ENCODE measurements at regions not wholly inside any gene's neighbourhood (a gene's known extent, or its start where the extent isn't known, plus 50 kb on each side); places are given as distances from the start of the nearest gene placed in this dataset.

DNA sequence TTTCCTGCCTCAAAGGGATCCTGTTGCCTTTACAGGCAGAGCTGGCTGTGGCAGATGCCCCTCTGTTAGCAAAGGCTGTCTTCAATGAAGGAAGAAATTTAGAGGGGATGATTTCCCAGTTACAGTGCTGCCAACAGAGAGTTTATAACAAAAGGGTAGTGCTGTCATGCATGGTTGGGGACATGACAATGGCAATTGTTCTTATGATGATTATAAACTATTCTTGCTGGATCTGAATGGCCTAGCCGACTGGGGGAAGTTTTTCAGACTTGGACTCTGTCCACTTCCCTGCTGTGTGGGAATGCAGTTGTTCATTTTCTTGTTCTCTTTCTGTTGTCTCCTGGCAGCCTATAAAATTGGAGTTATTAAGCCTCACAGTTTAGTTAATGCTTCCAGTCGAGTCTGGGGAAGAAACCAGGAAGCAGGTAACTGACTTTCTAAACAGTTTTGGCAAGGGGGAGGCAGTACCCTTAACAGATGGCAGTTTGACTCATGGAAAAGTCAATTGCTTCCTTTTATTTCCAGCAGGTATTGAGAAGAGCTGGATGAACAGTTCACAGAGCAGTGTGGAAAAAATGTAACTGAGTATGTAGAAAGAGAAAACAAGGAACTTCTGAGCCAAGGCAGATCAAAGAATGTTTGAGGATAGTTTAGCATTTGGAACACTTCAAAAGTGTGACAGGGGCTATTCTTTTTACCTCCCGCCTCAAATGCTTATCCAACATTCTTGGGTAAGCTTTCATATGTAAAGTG is 582.6 kb downstream of the RAPGEF2 start (continued):
- TF ChIP-seq, protein P1, sequence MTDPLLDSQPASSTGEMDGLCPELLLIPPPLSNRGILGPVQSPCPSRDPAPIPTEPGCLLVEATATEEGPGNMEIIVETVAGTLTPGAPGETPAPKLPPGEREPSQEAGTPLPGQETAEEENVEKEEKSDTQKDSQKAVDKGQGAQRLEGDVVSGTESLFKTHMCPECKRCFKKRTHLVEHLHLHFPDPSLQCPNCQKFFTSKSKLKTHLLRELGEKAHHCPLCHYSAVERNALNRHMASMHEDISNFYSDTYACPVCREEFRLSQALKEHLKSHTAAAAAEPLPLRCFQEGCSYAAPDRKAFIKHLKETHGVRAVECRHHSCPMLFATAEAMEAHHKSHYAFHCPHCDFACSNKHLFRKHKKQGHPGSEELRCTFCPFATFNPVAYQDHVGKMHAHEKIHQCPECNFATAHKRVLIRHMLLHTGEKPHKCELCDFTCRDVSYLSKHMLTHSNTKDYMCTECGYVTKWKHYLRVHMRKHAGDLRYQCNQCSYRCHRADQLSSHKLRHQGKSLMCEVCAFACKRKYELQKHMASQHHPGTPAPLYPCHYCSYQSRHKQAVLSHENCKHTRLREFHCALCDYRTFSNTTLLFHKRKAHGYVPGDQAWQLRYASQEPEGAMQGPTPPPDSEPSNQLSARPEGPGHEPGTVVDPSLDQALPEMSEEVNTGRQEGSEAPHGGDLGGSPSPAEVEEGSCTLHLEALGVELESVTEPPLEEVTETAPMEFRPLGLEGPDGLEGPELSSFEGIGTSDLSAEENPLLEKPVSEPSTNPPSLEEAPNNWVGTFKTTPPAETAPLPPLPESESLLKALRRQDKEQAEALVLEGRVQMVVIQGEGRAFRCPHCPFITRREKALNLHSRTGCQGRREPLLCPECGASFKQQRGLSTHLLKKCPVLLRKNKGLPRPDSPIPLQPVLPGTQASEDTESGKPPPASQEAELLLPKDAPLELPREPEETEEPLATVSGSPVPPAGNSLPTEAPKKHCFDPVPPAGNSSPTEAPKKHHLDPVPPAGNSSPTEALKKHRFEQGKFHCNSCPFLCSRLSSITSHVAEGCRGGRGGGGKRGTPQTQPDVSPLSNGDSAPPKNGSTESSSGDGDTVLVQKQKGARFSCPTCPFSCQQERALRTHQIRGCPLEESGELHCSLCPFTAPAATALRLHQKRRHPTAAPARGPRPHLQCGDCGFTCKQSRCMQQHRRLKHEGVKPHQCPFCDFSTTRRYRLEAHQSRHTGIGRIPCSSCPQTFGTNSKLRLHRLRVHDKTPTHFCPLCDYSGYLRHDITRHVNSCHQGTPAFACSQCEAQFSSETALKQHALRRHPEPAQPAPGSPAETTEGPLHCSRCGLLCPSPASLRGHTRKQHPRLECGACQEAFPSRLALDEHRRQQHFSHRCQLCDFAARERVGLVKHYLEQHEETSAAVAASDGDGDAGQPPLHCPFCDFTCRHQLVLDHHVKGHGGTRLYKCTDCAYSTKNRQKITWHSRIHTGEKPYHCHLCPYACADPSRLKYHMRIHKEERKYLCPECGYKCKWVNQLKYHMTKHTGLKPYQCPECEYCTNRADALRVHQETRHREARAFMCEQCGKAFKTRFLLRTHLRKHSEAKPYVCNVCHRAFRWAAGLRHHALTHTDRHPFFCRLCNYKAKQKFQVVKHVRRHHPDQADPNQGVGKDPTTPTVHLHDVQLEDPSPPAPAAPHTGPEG (CRISPR knock-in tag; IDR thresholded peaks at IDR 0.05), result no peak
- TF ChIP-seq E2F5 (CRISPR knock-in tag; conservative IDR thresholded peaks at IDR 0.05) (no peak), FIP1L1 (IDR thresholded peaks at IDR 0.05; ENCODE audit: borderline replicate concordance, insufficient read depth, low read depth, low read length) (no peak), HINFP (CRISPR knock-in tag; IDR thresholded peaks at IDR 0.05; ENCODE audit: low read depth) (no peak)
